ENCODE measurements at regions not wholly inside any gene's neighbourhood (a gene's known extent, or its start where the extent isn't known, plus 50 kb on each side); places are given as distances from the start of the nearest gene placed in this dataset.

GRCh38 chr18:67599277-67599676 is 82.8 kb upstream of the DSEL start:
- TF ChIP-seq CTCF (IDR thresholded peaks at IDR 0.05) = no peak
- H3K27me3 Mint-ChIP-seq = peaks cover 6% of the 10 kb centered on the region
- DNase-seq (no peak), ATAC-seq (no peak)
- ChIA-PET CTCF (no interaction called here), POLR2A (no interaction called here)
- H3K27ac Mint-ChIP-seq = no peak overlapping the region
- no peaks in the 10 kb centered on the region for H3K36me3 Mint-ChIP-seq (ENCODE audit: low read depth)
- intact Hi-C loops (cut with micrococcal nuclease) = no loop called here
- H3K4me1 Mint-ChIP-seq (ENCODE audit: low read depth) = no peaks in the 10 kb centered on the region
- no peak overlapping the region for H3K4me3 Mint-ChIP-seq
- peaks cover 3% of the 10 kb centered on the region for H3K9me3 Mint-ChIP-seq

GRCh38 chr18:67597759-67598158 is 81.2 kb upstream of the DSEL start:
- H3K27me3 Mint-ChIP-seq = peaks cover 6% of the 10 kb centered on the region
- no peaks in the 10 kb centered on the region for H3K36me3 Mint-ChIP-seq (ENCODE audit: low read depth)
- DNase-seq (no peak), ATAC-seq (no peak)
- H3K4me3 Mint-ChIP-seq = no peak overlapping the region
- TF ChIP-seq CTCF (IDR thresholded peaks at IDR 0.05) = no peak
- POLR2A ChIA-PET = no interaction called here
- intact Hi-C loops (cut with micrococcal nuclease) = no loop called here
- CTCF ChIA-PET = no interaction called here
- H3K4me1 Mint-ChIP-seq (ENCODE audit: low read depth) = no peaks in the 10 kb centered on the region
- H3K9me3 Mint-ChIP-seq = peaks cover 3% of the 10 kb centered on the region
- no peak overlapping the region for H3K27ac Mint-ChIP-seq

- no peaks in the 10 kb centered on the region for H3K4me1 Mint-ChIP-seq (ENCODE audit: low read depth)
- DNase-seq = no peak
- H3K9me3 Mint-ChIP-seq = peaks cover 3% of the 10 kb centered on the region
- no peaks in the 10 kb centered on the region for H3K36me3 Mint-ChIP-seq (ENCODE audit: low read depth)
- H3K4me3 Mint-ChIP-seq = no peak overlapping the region
- peaks cover 6% of the 10 kb centered on the region for H3K27me3 Mint-ChIP-seq
- TF ChIP-seq CTCF (IDR thresholded peaks at IDR 0.05) = no peak
- ChIA-PET POLR2A (no interaction called here), CTCF (no interaction called here)
- intact Hi-C loops (cut with micrococcal nuclease) = no loop called here
- H3K27ac Mint-ChIP-seq = no peak overlapping the region
- no peak for ATAC-seq
These were observed 79.5 kb upstream of the DSEL start for GRCh38 chr18:67596003-67596402.

GRCh38 chr18:67590571-67591141 is 74.1 kb upstream of the DSEL start:
- Mint-ChIP-seq H3K9me3 (no peaks in the 10 kb centered on the region), H3K36me3 (ENCODE audit: low read depth) (no peaks in the 10 kb centered on the region), H3K27ac (no peak overlapping the region), H3K4me1 (ENCODE audit: low read depth) (no peaks in the 10 kb centered on the region), H3K27me3 (peaks cover 5% of the 10 kb centered on the region), H3K4me3 (no peak overlapping the region)
- ChIA-PET POLR2A (no interaction called here), CTCF (interaction anchor here (1.1 kb wide), 1 partner anchor 75 kb away, joined by 3 read pairs; no protein-coding TSS in a partner anchor)
- no peak for DNase-seq
- no peak for TF ChIP-seq CTCF (IDR thresholded peaks at IDR 0.05)
- intact Hi-C loops (cut with micrococcal nuclease) = no loop called here
- no peak for ATAC-seq

- no peak overlapping the region for H3K4me3 Mint-ChIP-seq
- no peaks in the 10 kb centered on the region for H3K9me3 Mint-ChIP-seq
- no peak for TF ChIP-seq CTCF (IDR thresholded peaks at IDR 0.05)
- ATAC-seq = no peak
- H3K36me3 Mint-ChIP-seq (ENCODE audit: low read depth) = no peaks in the 10 kb centered on the region
- ChIA-PET POLR2A (no interaction called here), CTCF (no interaction called here)
- intact Hi-C loops (cut with micrococcal nuclease) = no loop called here
- no peaks in the 10 kb centered on the region for H3K27me3 Mint-ChIP-seq
- H3K27ac Mint-ChIP-seq = no peak overlapping the region
- H3K4me1 Mint-ChIP-seq (ENCODE audit: low read depth) = no peaks in the 10 kb centered on the region
- DNase-seq = no peak
These were observed 72.8 kb upstream of the DSEL start for GRCh38 chr18:67589325-67589724.

Measured in activated CD8-positive, alpha-beta T cell treated with anti-CD3 and anti-CD28 coated beads for 36 hours (primary cell).